GM21619 (cell line): ENCODE measurements at regions not wholly inside any gene's neighbourhood (a gene's known extent, or its start where the extent isn't known, plus 50 kb on each side); places are given as distances from the start of the nearest gene placed in this dataset.

ENCODE experiments used
- ATAC-seq: cut with Tn5 transposase; IDR thresholded peaks from one replicate; pipeline ENCODE4 v1.9.1; 2021; ENCODE audit not compliant: unreplicated experiment

DNA sequence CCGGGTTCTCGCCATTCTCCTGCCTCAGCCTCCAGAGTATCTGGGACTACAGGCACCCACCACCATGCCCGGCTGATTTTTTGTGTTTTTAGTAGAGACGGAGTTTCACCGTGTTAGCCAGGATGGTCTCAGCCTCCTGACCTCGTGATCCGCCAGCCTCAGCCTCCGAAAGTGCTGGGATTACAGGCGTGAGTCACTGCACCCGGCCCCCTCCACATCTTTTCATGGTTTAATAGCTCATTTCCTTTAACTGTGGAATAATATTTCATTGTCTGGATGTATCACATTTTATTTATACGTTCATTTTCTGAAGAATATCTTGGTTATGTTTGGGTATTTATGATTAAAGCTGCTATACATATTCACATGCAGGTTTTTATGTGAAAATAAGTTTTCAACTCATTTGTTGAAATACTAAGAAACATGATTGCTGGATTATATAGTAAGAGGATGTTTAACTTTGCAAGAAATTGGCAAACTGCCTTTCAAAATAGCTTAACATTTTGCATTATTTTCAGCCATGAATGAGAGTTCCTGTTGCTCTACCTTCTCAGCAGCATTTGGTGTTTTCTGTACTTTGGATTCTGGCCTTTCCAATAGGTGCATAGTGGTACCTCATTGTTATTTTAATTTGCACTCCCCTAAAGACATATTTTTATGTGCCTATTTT, 591.9 kb downstream of the TECRL start:
- no peak for ATAC-seq

DNA sequence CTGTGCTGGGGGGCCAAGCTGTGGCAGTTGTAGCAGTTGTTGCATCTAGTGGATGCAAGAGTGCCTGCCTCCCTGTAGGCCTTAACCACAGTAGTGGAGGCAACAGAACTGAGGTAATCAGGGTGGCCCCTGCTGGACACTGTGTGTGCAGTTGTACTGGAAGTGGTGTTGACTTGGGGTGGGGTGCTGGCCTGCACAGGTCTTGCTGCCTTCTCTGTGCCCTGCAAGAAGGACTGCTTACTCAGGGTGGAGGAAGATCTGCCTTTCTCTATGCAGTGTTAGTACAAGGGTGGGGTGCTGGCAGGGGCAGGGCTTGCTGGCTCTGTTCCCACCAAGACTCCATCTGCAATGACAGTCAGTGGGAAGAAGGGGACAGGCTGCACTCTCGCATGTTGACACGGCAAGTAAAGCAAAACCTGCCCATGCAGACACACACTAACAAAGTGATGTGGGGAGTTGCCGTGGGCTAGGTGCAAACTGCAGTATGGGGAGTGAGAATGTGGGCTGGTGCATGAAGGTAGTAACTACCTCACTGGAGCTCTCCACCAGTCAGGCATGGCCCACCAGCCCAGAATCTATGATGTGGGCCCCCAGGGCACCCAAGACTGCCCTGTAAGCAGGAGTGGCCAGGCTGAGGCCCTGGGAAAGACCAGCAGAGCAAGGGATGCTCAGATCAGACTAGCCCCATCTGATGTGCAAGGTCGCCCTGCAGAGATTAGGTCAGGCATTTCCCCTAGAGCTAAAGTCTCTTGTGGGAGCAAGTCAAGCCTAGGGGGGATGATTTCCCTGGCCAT, 594.9 kb downstream of the TECRL start:
- no peak for ATAC-seq

DNA sequence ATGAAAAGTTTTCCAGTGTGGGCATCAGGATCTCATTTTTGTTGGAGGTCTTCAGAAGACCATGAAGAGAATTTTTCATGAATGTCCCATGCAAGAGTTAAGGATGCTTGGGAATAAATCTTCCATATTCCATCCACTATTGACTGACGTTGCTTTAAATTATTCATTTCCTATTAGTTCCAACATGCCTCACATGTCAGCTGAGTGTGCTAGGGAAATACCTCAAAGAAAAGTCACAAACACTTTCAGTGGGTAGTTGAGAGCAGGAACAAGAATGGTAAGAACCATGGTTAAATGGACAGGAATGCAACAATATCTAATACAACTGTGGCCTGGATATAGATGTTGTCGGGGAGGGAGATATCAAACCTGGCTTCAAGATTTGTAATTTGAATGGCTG, 610.1 kb downstream of the TECRL start:
- ATAC-seq = no peak

DNA sequence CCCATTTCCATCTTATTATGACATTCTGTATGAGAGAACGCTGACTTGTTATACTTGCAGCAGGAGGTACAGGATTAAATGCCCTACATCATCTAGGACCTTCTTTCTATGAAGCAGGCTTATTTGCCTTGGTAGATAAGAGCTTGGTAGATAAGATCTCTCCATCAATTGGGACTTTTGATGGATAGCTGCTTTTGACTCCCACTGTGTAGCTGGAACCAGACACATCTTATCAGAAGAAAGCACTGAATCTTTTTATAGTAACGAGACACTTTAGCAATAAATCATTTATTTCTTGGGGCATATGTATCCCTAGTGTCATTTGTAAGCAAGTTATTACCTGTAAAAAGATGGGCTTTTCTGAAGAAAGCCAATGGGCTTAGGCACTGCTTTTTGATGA, 613.9 kb downstream of the TECRL start:
- no peak for ATAC-seq

DNA sequence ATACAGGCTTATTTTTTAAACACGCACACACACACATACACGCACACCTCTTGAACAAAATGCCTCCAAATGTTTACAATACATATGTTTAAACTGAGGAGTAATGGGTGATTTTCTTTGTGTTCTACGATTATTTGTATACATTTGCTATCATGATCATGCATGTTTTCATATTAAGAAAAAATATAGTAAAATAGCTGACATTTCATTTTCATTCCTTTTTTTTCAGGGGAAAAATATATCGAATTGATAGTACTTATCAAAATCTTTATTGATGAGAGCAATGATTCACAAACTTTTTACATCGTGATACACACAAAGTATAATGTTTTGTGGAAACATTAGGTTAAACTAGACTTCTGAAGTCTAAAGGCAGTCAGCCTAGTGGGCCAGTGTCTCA, 618.9 kb downstream of the TECRL start:
- ATAC-seq = no peak

DNA sequence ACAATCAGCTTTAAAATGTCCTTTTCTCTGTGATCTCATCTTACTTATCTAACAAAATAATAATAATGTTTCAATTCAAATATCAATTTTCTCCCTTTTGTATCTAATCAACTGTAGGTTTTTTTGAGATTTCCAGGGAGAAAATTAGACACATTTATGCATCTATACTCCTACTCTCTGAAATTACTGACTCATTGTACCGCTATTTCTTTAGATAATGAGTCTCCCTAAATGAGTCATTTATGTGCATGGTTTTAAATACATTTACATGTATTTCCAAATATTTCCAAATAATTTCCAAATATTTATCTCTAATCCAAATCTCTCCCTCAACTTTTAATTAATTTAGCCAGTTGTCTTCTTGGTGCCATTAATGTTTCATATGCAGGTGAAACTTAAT, 621.0 kb downstream of the TECRL start:
- ATAC-seq = no peak

DNA sequence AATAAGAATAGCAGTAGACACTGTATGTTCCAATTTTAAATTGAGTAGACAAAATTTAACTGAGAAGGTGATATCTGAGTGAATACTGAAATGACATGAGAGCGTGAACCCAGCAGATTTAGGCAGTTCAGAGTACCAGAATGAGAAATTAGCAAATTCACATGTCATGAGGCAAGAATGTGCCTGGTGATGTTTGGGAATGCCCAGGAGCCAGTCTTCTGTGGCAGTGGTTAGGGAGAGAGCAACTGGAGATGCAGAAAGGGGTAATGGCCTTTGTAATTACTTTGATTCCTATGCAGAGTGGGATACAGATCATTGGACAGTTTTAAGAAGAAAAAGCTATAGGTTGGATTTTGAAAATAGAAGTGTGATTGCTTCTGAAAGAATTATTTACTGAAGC, 621.9 kb downstream of the TECRL start:
- no peak for ATAC-seq

DNA sequence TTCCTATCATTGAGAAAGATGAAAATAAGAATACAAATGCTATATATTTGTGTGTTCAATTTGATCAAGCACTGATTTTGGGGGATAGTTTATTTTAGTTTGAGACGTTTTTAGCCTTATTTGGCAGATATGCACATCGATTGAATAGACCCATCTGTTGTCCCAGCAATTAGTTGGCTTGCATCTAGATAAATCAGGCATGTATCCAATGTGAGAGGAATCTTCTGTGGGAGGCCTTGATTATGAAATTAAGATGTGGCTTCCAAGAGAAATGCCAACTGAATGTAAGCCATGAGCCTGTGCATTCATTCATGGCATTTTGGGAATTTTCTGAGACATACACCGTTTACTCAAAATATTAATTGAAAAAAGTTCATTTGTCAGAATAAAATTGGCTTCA, 623.1 kb downstream of the TECRL start:
- no peak for ATAC-seq

DNA sequence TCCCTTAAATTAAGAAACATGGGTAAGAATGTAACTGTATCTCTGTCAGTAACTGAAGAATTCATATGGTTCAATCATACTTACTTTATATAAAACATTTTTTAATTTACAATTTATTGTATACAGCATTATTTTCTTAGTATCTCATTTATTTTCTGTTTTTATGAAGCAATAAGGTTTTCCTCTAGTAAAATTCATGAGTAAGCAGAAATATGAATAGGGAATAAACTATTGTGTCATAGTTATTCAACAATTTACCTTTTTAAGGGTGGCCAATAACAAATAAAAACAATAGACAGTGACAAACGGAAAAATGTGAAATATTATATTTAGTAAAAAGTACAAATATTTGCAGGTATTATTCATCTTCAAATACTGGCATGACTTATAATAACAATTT, 624.4 kb downstream of the TECRL start:
- ATAC-seq = no peak

DNA sequence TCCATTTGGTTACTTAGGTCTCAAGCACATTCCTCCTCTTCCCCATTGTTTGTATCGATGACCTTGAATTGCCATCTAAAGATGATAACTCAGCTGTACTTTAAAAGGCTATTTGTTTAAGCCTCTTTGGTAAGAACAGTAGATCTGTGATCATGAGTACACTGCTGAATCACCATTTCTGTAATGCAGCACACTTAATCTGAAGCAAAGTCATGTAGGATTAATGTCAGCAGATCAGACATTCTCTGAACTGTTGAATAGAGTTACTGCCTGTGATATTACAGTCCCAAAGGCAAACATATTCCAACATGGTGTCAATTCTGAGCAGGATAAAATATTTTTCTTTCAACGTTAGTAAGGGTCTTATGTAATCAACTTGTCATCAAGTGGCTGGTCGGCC, 631.6 kb downstream of the TECRL start:
- ATAC-seq = no peak

DNA sequence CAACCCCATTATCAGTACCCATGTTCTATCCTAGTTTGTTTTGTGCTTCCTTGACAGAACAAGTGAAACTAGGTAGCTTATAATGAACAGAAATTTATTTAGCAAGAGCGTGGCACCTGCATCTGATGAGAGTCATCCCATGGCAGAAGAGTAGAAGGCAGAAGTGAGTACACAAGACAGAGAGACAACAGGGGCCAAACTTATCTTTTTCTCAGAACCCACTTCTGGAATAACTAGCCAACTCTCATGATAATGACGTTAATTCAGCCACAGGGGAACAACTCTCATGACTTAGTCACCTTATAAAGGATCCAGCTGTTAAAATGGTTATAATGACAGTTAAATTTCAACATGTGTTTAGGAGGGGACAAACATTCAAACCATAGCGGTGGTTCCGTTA, 644.9 kb downstream of the TECRL start:
- ATAC-seq = no peak

DNA sequence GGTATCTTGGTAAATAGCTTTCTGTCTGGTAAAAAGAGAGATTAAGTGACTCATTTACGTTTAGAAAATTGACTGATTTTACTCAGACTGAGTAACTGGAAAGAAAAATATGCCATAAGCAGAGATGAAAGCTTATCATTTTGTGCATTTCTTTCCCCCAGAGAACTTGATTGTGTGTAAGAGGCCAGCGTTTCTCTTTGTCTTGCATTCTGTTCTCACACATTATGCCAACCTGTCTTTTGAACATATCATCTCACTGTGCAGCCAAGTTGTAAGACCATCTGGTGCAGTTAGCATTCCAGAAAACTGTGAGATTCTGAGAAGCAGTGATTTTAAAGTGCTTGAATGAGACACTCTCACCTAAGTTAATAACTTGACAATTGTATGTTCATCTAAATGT, 651.3 kb downstream of the TECRL start:
- no peak for ATAC-seq

DNA sequence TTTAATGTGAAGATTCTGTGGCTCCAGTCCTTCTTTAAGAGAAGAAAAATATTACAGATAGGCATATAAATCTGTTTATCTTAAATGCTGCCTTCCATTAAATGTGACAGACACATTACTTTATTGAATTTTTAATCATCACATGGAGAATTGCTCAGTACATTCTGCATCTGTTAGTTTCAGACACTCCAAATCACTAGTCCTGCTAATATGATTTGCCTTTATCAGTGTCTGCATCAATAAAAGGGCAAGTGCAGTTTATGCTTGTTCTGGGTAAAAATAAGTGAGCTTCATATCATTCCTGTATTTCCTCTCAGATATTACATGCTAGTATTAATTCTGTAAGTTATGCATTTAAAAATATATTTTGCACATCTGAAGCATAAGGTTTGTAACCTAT, 666.4 kb downstream of the TECRL start:
- ATAC-seq = no peak

DNA sequence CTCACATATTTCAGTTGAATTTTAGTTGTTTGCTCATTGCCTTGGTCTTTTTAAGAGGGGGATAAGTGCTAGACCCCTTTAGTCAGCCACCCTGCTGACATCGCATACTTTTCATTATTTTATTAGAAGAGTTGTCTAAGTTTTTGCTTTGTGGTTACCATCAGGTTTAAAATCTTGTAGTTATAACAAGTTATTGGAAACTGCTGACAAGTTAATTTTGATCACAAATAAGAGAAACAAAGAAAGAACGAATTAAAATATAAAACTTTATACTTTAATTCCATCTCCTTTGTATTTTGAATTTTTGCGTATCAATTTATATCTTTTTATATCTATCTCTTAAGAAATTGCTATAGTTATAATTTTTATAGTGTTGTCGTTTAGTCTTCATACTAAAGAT, 679.7 kb downstream of the TECRL start:
- no peak for ATAC-seq

DNA sequence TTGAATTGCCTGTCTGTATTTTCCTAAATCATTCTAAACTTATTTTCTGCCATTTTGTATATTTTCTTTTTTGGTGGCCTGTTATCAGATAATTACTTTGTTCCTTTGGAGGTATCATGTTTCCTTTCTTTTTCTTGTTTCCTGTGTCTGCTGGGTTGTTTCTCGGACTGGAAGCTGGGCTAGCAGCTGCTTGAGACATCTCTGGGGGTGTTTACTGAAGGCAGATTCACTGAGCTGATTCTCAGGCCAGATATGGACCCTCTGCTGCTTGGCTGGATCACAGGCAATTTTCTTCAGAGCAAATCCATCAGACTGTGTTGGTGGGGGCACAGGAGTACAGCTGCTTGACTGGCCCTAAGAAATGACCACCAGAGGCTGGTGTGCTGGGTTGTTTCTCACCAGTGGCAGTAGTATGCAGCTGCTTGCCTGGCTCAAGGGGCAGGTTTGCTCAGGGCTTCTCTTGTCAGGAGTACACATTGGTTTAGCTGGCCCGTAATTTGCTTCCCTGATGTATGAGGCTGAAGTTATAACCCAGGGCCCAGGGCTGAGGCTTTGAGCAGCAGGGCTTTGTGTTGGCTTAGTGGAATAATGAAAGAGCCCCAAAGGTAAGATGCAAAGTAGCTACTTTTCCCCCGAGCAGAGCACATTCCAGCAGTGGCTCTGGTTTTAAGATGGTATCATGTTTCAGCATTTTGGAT, 680.6 kb downstream of the TECRL start:
- no peak for ATAC-seq

DNA sequence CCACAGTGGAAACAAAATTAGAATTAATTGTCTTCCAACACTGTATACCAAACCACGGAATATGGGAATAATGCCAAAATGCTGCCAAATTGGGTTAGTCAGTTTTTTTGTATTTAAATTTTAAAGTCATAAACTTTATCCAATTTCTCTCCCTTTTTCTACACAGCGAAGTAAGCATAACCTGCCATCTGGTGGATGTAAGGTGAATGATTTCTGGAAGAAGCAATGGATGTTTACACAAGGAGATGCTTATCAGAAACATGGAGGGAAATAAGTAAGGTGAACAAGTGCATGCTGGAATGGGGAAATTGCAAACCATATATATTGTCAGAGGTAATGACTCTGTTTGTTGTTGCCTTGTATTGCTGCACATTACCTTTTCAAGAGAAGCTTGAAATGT, 691.9 kb downstream of the TECRL start:
- no peak for ATAC-seq

DNA sequence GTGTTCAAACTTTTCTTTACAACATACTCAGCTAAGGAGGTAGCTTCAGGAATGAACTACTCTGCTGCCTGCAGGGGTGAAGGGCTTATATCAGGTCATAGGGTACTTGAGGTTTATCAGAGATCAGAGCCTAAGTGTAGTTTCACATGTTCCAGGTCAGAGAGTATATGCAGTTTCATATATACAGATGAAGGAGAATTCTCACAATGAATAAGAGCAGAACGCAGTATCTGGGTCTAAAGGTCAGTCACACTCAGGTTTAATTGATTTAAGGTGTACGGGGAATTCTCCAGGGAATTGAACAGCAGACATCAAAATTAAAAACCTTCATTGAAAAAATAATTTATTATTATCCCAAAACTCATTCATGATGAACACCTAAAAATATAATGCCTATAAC, 700.6 kb downstream of the TECRL start:
- no peak for ATAC-seq

DNA sequence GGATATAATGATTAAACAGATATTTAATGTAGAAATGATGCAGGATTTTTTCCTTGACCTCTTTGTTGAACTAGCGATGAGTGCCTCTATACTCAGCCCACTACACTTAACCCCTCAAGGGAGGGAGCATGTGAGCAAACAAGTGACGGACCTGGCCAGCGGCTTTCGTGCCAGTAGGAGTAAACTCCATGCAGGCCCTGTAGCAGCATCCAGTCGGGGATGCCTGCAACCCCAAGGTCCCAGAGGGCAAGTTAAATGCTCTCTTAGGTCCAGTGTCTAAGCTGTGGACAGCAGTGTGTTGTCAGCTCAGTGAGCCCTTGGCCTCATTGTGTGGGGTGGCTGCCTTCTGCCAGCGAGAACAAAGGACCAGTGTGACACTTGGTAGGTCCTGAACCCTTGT, 708.7 kb downstream of the TECRL start:
- ATAC-seq = no peak

DNA sequence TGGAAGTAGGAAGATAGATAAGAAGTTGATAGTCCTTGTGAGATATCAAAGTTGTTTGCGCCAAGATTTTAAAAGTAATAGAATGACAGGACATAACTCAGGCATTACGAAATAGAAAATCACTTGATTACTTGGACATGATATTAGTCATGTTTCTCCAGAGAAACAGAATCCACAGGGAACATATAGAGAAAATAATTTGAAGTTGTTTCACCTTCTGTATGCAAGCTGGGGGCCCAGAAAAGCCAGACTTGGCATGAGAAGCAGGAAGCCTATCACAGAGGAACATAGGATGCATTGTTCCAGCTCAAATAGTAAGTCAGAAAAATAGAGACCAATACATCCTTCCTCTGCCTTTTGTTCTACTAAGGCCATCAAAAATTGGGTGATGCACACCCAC, 715.9 kb downstream of the TECRL start:
- no peak for ATAC-seq

DNA sequence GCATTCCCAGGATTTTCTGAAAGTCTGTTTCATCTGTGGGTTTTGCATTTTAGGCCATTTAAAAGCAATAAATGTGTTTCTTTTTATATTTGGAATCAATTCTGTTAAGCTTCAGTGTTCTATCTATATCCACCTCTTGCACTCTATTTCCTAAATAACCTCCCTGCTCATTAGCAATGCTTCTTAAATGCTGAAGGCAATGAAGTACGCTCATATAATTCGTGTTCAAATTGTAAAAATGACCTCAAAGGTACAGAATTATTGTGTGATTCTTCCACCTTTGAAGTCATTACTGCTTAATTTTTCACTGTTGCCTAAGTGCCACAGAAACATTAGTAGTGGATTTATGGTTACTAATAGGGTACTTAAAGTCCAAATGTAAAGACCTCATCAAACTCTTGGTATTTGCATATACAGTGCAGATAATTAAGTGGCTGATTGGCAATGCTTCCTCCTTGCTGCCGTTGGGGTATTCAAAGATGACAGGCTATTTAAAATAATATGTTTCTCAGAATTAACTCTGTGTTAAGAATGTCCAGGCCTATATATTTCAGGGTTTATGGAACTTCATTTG, 730.8 kb downstream of the TECRL start:
- ATAC-seq = no peak

DNA sequence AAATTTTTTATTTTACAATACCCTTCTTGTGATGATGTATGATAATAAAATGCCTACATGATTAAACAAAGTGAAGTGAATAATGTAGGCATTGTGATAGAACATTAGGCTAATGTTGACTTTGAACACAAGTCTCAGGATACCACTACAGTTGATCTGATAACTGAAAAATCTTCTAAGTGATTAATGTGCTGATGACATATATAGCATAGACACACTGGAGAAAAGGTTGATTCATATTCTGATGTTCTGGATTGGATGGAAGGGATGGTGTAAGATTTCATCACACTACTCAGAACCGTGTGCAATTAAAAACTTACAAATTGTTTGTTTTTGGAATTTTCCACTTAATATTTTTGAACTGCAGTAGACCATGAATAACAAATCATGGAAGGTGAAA, 738.5 kb downstream of the TECRL start:
- ATAC-seq = no peak

DNA sequence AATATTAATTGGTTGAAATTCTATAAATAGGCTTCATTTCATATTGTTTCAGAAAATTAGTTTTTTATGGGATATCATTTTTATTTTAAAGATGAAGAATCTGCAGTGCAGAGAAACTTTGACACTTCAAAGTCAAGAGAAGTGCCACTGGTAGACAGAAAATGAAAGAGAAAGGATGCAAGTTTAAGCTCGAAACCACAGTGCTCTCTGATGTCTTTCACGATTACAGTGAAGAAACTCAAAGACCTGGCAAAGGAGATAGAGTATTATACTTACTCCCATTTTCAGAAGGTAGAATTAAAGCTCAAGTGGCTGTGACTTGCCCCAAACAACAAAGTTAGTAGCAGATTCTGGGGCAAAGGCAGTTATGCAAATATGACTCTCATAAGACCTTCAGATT, 745.4 kb downstream of the TECRL start:
- no peak for ATAC-seq
